Hepatocyte (in vitro differentiated cells): ENCODE measurements at regions not wholly inside any gene's neighbourhood (a gene's known extent, or its start where the extent isn't known, plus 50 kb on each side); places are given as distances from the start of the nearest gene placed in this dataset.

Experiments used
- DNase-seq: peaks from one replicate; pipeline ENCODE4 v3.0.0-alpha.2; 2016; ENCODE audit warnings: low spot score
- H2AFZ ChIP-seq: fragments of 200-600 bp; sonication (generic); 2 replicates; pipeline ENCODE4 v1.6.0; 2016; ENCODE audit warnings: antibody characterized with exemption, mild to moderate bottlenecking
- H3K27ac ChIP-seq: fragments of 200-600 bp; sonication (generic); 2 replicates; pipeline ENCODE4 v1.5.1; 2016; ENCODE audit warnings: mild to moderate bottlenecking
- H3K27me3 ChIP-seq: fragments of 200-600 bp; sonication (generic); 2 replicates; pipeline ENCODE4 v1.6.1; 2016
- H3K36me3 ChIP-seq: fragments of 200-600 bp; sonication (generic); replicated peaks from 2 replicates; pipeline ENCODE4 v1.5.1; 2016; ENCODE audit warnings: low read depth; ENCODE audit not compliant: insufficient read depth
- H3K4me1 ChIP-seq: fragments of 200-600 bp; sonication (generic); 2 replicates; pipeline ENCODE4 v1.5.1; 2016; ENCODE audit warnings: mild to moderate bottlenecking, moderate library complexity; ENCODE audit not compliant: insufficient read depth
- H3K4me2 ChIP-seq: fragments of 200-600 bp; sonication (generic); 2 replicates; pipeline ENCODE4 v1.6.0; 2016
- H3K4me3 ChIP-seq: fragments of 200-600 bp; sonication (generic); 2 replicates; pipeline ENCODE4 v1.5.1; 2016; ENCODE audit warnings: mild to moderate bottlenecking
- H3K79me2 ChIP-seq: fragments of 200-600 bp; sonication (generic); 2 replicates; pipeline ENCODE4 v1.6.0; 2017; ENCODE audit warnings: mild to moderate bottlenecking
- H3K9me2 ChIP-seq: fragments of 200-600 bp; sonication (generic); replicated peaks from 2 replicates; pipeline ENCODE4 v1.6.0; 2017; ENCODE audit warnings: mild to moderate bottlenecking; ENCODE audit not compliant: insufficient read depth
- H3K9me3 ChIP-seq: fragments of 200-600 bp; sonication (generic); 2 replicates; pipeline ENCODE4 v1.5.1; 2016; ENCODE audit warnings: low read depth, mild to moderate bottlenecking
- H4K20me1 ChIP-seq: fragments of 200-600 bp; sonication (generic); 2 replicates; pipeline ENCODE4 v1.6.0; 2016; ENCODE audit warnings: mild to moderate bottlenecking; ENCODE audit not compliant: insufficient read depth, poor library complexity, severe bottlenecking
- CTCF ChIP-seq: fragments of 200-600 bp; sonication (generic); IDR thresholded peaks from 2 replicates; pipeline ENCODE4 v1.5.1; 2016; ENCODE audit warnings: antibody characterized with exemption, mild to moderate bottlenecking; ENCODE audit not compliant: poor library complexity
- EZH2 ChIP-seq: fragments of 200-600 bp; sonication (generic); IDR thresholded peaks from 2 replicates; pipeline ENCODE4 v1.6.1; 2016; ENCODE audit warnings: antibody characterized with exemption, mild to moderate bottlenecking, borderline replicate concordance
- EZH2phosphoT487 ChIP-seq: fragments of 200-600 bp; sonication (generic); IDR thresholded peaks from one replicate; pipeline ENCODE4 v1.6.1; 2018; ENCODE audit warnings: antibody characterized with exemption, mild to moderate bottlenecking, low read depth, moderate library complexity; ENCODE audit not compliant: unreplicated experiment, severe bottlenecking
- WGBS: methylation state at CpG from one replicate; pipeline ENCODE4 v1.1.6; 2016; ENCODE audit warnings: low lambda C conversion rate; ENCODE audit errors: missing lambda C conversion rate; 5-methylcytosine and 5-hydroxymethylcytosine counted together

- Histone ChIP-seq H3K4me3 (no peak overlapping the region), H3K79me2 (no peaks in the 10 kb centered on the region), H3K9me3 (no peaks in the 10 kb centered on the region), H3K36me3 (no peaks in the 10 kb centered on the region), H4K20me1 (no peaks in the 10 kb centered on the region), H2AFZ (no peak overlapping the region), H3K9me2 (no peaks in the 10 kb centered on the region), H3K27me3 (no peaks in the 10 kb centered on the region), H3K27ac (no peak overlapping the region), H3K4me1 (no peaks in the 10 kb centered on the region), H3K4me2 (no peak overlapping the region)
- 97% methylated on average over 4 of the region's 4 CpGs for WGBS
- no peak for TF ChIP-seq CTCF
- no peak for TF ChIP-seq EZH2
- no peak for TF ChIP-seq EZH2phosphoT487
- DNase-seq = no peak
Observed at GRCh38 chr3:79845546-79845945, 77.7 kb upstream of the ROBO1 start.

GRCh38 chr3:79844176-79844575 is 76.4 kb upstream of the ROBO1 start:
- H3K79me2 ChIP-seq = no peaks in the 10 kb centered on the region
- no peaks in the 10 kb centered on the region for H3K9me2 ChIP-seq
- no peaks in the 10 kb centered on the region for H3K4me1 ChIP-seq
- no peaks in the 10 kb centered on the region for H4K20me1 ChIP-seq
- H3K9me3 ChIP-seq = no peaks in the 10 kb centered on the region
- 81% methylated on average over 2 of the region's 2 CpGs for WGBS
- no peak for DNase-seq
- no peak overlapping the region for H2AFZ ChIP-seq
- no peak overlapping the region for H3K4me2 ChIP-seq
- no peaks in the 10 kb centered on the region for H3K36me3 ChIP-seq
- TF ChIP-seq EZH2phosphoT487 (no peak), CTCF (no peak), EZH2 (no peak)
- H3K27ac ChIP-seq = no peak overlapping the region
- no peak overlapping the region for H3K4me3 ChIP-seq
- H3K27me3 ChIP-seq = no peaks in the 10 kb centered on the region

GRCh38 chr3:79843180-79843579 is 75.4 kb upstream of the ROBO1 start:
- no peaks in the 10 kb centered on the region for H3K79me2 ChIP-seq
- H3K36me3 ChIP-seq = no peaks in the 10 kb centered on the region
- no peak overlapping the region for H2AFZ ChIP-seq
- H3K4me3 ChIP-seq = no peak overlapping the region
- H3K9me2 ChIP-seq = no peaks in the 10 kb centered on the region
- H3K4me2 ChIP-seq = no peak overlapping the region
- no peak for TF ChIP-seq CTCF
- TF ChIP-seq EZH2 = no peak
- no peak for DNase-seq
- H4K20me1 ChIP-seq = no peaks in the 10 kb centered on the region
- H3K4me1 ChIP-seq = no peaks in the 10 kb centered on the region
- no peaks in the 10 kb centered on the region for H3K9me3 ChIP-seq
- H3K27ac ChIP-seq = no peak overlapping the region
- no peaks in the 10 kb centered on the region for H3K27me3 ChIP-seq

GRCh38 chr3:79835701-79836100 is 67.9 kb upstream of the ROBO1 start:
- no peak overlapping the region for H3K4me3 ChIP-seq
- TF ChIP-seq EZH2 (no peak), EZH2phosphoT487 (no peak), CTCF (no peak)
- no peaks in the 10 kb centered on the region for H3K79me2 ChIP-seq

More at GRCh38 chr3:79835701-79836100, 67.9 kb upstream of the ROBO1 start:
- no peak overlapping the region for H3K4me2 ChIP-seq
- no peak overlapping the region for H2AFZ ChIP-seq
- no peaks in the 10 kb centered on the region for H3K9me3 ChIP-seq
- DNase-seq = no peak
- H3K27me3 ChIP-seq = no peaks in the 10 kb centered on the region
- no peak overlapping the region for H3K27ac ChIP-seq
- 69% methylated on average over 4 of the region's 4 CpGs for WGBS
- no peaks in the 10 kb centered on the region for H4K20me1 ChIP-seq
- H3K36me3 ChIP-seq = no peaks in the 10 kb centered on the region
- no peaks in the 10 kb centered on the region for H3K4me1 ChIP-seq
- H3K9me2 ChIP-seq = no peaks in the 10 kb centered on the region
